ENCODE measurements at regions not wholly inside any gene's neighbourhood (a gene's known extent, or its start where the extent isn't known, plus 50 kb on each side); places are given as distances from the start of the nearest gene placed in this dataset.

DNA sequence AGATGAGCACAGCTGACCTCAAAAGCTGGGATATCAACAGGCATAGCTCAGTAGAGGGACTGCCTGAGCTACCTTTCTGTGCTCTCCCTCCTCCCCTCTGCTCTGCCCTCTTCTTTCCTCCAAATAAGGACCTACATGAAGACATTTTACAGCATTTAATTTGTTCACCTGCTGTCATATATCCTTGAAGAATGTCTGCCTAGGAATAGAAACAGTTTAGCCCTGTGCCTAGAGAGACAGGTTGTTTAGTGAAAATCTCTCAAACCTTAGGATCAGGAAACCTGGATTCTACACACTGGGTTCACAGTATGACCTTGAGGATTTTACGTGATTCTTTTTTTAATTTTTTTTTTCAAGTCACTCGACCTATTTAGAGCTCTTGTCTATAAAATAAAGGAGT, 213.0 kb upstream of the SETBP1 start:
- 83 to 84% methylated on average over 2 of the region's 2 CpGs for WGBS, 2 donors
- Histone ChIP-seq H3K9me3 (ENCODE audit: control insufficient read depth in 2 of 2, insufficient read depth in 1 of 2, low read depth in 1 of 2, low read length in 1 of 2) (no peaks in the 10 kb centered on the region), H3K27me3 (ENCODE audit: control insufficient read depth in 1 of 2, insufficient read depth in 2 of 2, low read length in 2 of 2) (no peaks in the 10 kb centered on the region)

GRCh38 chr18:44473394-44474066, 207.2 kb upstream of the SETBP1 start:
- no peaks in the 10 kb centered on the region for H3K27me3 ChIP-seq (ENCODE audit: control insufficient read depth in 1 of 2, insufficient read depth in 2 of 2, low read length in 2 of 2)
- H3K4me1 ChIP-seq (ENCODE audit: control insufficient read depth in 2 of 2, insufficient read depth in 2 of 2, low read length in 1 of 2), result no peaks in the 10 kb centered on the region
- H3K27ac ChIP-seq (ENCODE audit: low read depth in 2 of 2, low read length in 1 of 2), result no peak overlapping the region
- no peak overlapping the region for H3K4me3 ChIP-seq (ENCODE audit: low read depth in 1 of 2, low read length in 2 of 2)
- H3K9me3 ChIP-seq (ENCODE audit: control insufficient read depth in 2 of 2, insufficient read depth in 1 of 2, low read depth in 1 of 2, low read length in 1 of 2), result no peaks in the 10 kb centered on the region
- no peaks in the 10 kb centered on the region for H3K36me3 ChIP-seq (ENCODE audit: control insufficient read depth in 2 of 2, insufficient read depth in 2 of 2, low read length in 1 of 2)
- 84 to 85% methylated on average over 2 of the region's 2 CpGs for WGBS, 2 donors

More for the DNA sequence above, 213.0 kb upstream of the SETBP1 start:
- Histone ChIP-seq H3K27ac (ENCODE audit: low read depth in 2 of 2, low read length in 1 of 2) (no peak overlapping the region), H3K4me1 (ENCODE audit: control insufficient read depth in 2 of 2, insufficient read depth in 2 of 2, low read length in 1 of 2) (no peaks in the 10 kb centered on the region), H3K36me3 (ENCODE audit: control insufficient read depth in 2 of 2, insufficient read depth in 2 of 2, low read length in 1 of 2) (no peaks in the 10 kb centered on the region), H3K4me3 (ENCODE audit: low read depth in 1 of 2, low read length in 2 of 2) (no peak overlapping the region)

GRCh38 chr18:44474067-44474411, 206.6 kb upstream of the SETBP1 start:
- H3K4me3 ChIP-seq (ENCODE audit: low read depth in 1 of 2, low read length in 2 of 2), result no peak overlapping the region
- H3K9me3 ChIP-seq (ENCODE audit: control insufficient read depth in 2 of 2, insufficient read depth in 1 of 2, low read depth in 1 of 2, low read length in 1 of 2), result no peaks in the 10 kb centered on the region
- H3K27me3 ChIP-seq (ENCODE audit: control insufficient read depth in 1 of 2, insufficient read depth in 2 of 2, low read length in 2 of 2), result no peaks in the 10 kb centered on the region
- H3K36me3 ChIP-seq (ENCODE audit: control insufficient read depth in 2 of 2, insufficient read depth in 2 of 2, low read length in 1 of 2), result no peaks in the 10 kb centered on the region
- no peaks in the 10 kb centered on the region for H3K4me1 ChIP-seq (ENCODE audit: control insufficient read depth in 2 of 2, insufficient read depth in 2 of 2, low read length in 1 of 2)
- 78 to 79% methylated on average over 3 of the region's 3 CpGs for WGBS, 2 donors
- no peak overlapping the region for H3K27ac ChIP-seq (ENCODE audit: low read depth in 2 of 2, low read length in 1 of 2)

DNA sequence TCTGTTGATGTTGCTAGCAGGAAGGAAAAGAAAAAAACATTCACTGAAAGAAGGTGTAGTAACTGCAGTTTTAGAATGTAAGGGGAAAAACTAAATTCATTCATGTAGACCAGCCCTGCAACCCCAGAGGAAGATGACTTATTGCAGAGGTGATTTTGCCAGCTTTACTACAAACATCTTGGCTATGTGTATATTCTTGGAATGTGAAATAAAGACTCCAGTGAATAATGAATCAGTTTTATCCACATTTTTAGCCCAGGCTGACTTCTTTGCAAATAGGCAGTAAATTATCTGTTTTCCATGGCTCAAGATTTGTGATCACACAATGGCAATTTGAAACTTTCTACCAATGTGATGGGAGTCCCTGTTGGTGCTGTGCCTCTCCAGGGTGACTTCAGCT, 206.1 kb upstream of the SETBP1 start:
- no peaks in the 10 kb centered on the region for H3K36me3 ChIP-seq (ENCODE audit: control insufficient read depth in 2 of 2, insufficient read depth in 2 of 2, low read length in 1 of 2)
- H3K27me3 ChIP-seq (ENCODE audit: control insufficient read depth in 1 of 2, insufficient read depth in 2 of 2, low read length in 2 of 2), result no peaks in the 10 kb centered on the region
- H3K4me3 ChIP-seq (ENCODE audit: low read depth in 1 of 2, low read length in 2 of 2), result no peak overlapping the region
- H3K9me3 ChIP-seq (ENCODE audit: control insufficient read depth in 2 of 2, insufficient read depth in 1 of 2, low read depth in 1 of 2, low read length in 1 of 2), result peaks cover 3 to 4% of the 10 kb centered on the region in 2 donors
- H3K27ac ChIP-seq (ENCODE audit: low read depth in 2 of 2, low read length in 1 of 2), result no peak overlapping the region
- no peaks in the 10 kb centered on the region for H3K4me1 ChIP-seq (ENCODE audit: control insufficient read depth in 2 of 2, insufficient read depth in 2 of 2, low read length in 1 of 2)

DNA sequence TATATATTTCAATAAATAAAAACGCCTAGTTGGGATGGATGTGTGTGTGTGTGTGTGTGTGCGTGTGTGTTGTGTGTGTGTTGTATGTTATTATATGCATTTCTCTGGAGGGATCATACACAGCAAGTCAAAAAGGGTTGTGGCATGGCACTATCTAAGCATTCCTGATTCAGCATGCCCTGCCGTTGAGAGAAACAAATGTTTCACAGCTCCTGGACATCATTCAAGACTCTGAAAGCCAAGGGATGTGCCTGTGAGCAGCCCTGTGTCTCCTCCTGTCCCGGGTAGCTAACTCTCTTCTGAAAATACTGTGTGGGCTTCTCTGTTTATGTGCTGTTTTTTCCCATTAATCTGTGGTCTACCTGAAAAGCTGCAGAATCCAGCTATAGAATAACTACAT, 197.9 kb upstream of the SETBP1 start:
- 43 to 58% methylated on average over 4 of the region's 4 CpGs for WGBS, 2 donors
- H3K36me3 ChIP-seq (ENCODE audit: control insufficient read depth in 2 of 2, insufficient read depth in 2 of 2, low read length in 1 of 2), result no peaks in the 10 kb centered on the region
- no peaks in the 10 kb centered on the region for H3K27me3 ChIP-seq (ENCODE audit: control insufficient read depth in 1 of 2, insufficient read depth in 2 of 2, low read length in 2 of 2)

GRCh38 chr18:44495151-44495550, 185.5 kb upstream of the SETBP1 start:
- no peaks in the 10 kb centered on the region for H3K36me3 ChIP-seq (ENCODE audit: control insufficient read depth in 2 of 2, insufficient read depth in 2 of 2, low read length in 1 of 2)
- no peaks in the 10 kb centered on the region for H3K27me3 ChIP-seq (ENCODE audit: control insufficient read depth in 1 of 2, insufficient read depth in 2 of 2, low read length in 2 of 2)
- no peak overlapping the region for H3K27ac ChIP-seq (ENCODE audit: low read depth in 2 of 2, low read length in 1 of 2)
- 87 to 90% methylated on average over 5 of the region's 5 CpGs for WGBS, 2 donors
- no peaks in the 10 kb centered on the region for H3K4me1 ChIP-seq (ENCODE audit: control insufficient read depth in 2 of 2, insufficient read depth in 2 of 2, low read length in 1 of 2)
- H3K4me3 ChIP-seq (ENCODE audit: low read depth in 1 of 2, low read length in 2 of 2), result no peak overlapping the region
- no peaks in the 10 kb centered on the region for H3K9me3 ChIP-seq (ENCODE audit: control insufficient read depth in 2 of 2, insufficient read depth in 1 of 2, low read depth in 1 of 2, low read length in 1 of 2)

More for the DNA sequence above, 197.9 kb upstream of the SETBP1 start:
- Histone ChIP-seq H3K4me3 (ENCODE audit: low read depth in 1 of 2, low read length in 2 of 2) (no peak overlapping the region), H3K9me3 (ENCODE audit: control insufficient read depth in 2 of 2, insufficient read depth in 1 of 2, low read depth in 1 of 2, low read length in 1 of 2) (peaks cover 5 to 6% of the 10 kb centered on the region in 2 donors), H3K27ac (ENCODE audit: low read depth in 2 of 2, low read length in 1 of 2) (no peak overlapping the region), H3K4me1 (ENCODE audit: control insufficient read depth in 2 of 2, insufficient read depth in 2 of 2, low read length in 1 of 2) (no peaks in the 10 kb centered on the region)

- H3K4me1 ChIP-seq (ENCODE audit: control insufficient read depth in 2 of 2, insufficient read depth in 2 of 2, low read length in 1 of 2), result no peaks in the 10 kb centered on the region
Measured at GRCh38 chr18:44497311-44497710, 183.4 kb upstream of the SETBP1 start.

DNA sequence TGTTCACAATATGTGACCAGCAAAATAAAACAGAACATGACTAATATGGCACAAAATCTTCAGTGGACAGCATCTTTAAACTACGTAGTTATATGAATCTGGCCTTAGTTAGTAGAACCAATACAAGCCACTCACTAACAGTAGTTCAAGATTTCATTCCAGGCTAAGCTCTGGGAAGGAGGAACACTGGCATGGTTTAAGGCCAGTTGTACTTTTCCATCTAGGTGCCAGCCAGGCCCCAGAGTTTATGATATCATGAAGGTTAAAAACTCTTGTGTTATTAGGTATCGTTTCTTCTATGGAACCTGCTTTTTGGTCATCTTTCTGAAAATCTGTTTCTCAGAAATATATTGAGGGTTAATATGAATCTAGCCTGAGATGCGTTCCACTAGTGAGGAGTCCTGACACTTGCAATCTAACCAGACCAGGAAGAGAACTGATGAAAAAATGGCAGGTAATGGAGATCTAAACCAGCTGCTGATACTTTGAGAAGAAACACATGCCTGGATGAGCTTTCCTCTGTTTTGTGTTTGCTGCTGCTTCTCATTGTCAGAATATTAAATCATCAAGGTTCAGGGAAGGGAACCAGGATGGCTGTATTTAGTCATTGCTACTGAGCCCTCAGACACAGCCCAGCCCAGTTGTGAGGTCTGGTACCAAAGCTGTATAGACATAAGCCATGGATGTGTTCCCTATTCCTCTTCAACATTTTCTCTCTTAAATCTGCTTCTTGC, 182.8 kb upstream of the SETBP1 start:
- Histone ChIP-seq H3K36me3 (ENCODE audit: control insufficient read depth in 2 of 2, insufficient read depth in 2 of 2, low read length in 1 of 2) (no peaks in the 10 kb centered on the region), H3K27ac (ENCODE audit: low read depth in 2 of 2, low read length in 1 of 2) (no peak overlapping the region), H3K9me3 (ENCODE audit: control insufficient read depth in 2 of 2, insufficient read depth in 1 of 2, low read depth in 1 of 2, low read length in 1 of 2) (no peaks in the 10 kb centered on the region), H3K4me1 (ENCODE audit: control insufficient read depth in 2 of 2, insufficient read depth in 2 of 2, low read length in 1 of 2) (no peaks in the 10 kb centered on the region), H3K4me3 (ENCODE audit: low read depth in 1 of 2, low read length in 2 of 2) (no peak overlapping the region), H3K27me3 (ENCODE audit: control insufficient read depth in 1 of 2, insufficient read depth in 2 of 2, low read length in 2 of 2) (no peaks in the 10 kb centered on the region)
- 85% methylated on average over 3 of the region's 3 CpGs for WGBS, 2 donors

More at GRCh38 chr18:44497311-44497710, 183.4 kb upstream of the SETBP1 start:
- H3K9me3 ChIP-seq (ENCODE audit: control insufficient read depth in 2 of 2, insufficient read depth in 1 of 2, low read depth in 1 of 2, low read length in 1 of 2), result no peaks in the 10 kb centered on the region
- H3K27me3 ChIP-seq (ENCODE audit: control insufficient read depth in 1 of 2, insufficient read depth in 2 of 2, low read length in 2 of 2), result no peaks in the 10 kb centered on the region
- no peaks in the 10 kb centered on the region for H3K36me3 ChIP-seq (ENCODE audit: control insufficient read depth in 2 of 2, insufficient read depth in 2 of 2, low read length in 1 of 2)
- no peak overlapping the region for H3K4me3 ChIP-seq (ENCODE audit: low read depth in 1 of 2, low read length in 2 of 2)
- no peak overlapping the region for H3K27ac ChIP-seq (ENCODE audit: low read depth in 2 of 2, low read length in 1 of 2)
- WGBS, 2 donors, result 66 to 70% methylated on average over 3 of the region's 3 CpGs

DNA sequence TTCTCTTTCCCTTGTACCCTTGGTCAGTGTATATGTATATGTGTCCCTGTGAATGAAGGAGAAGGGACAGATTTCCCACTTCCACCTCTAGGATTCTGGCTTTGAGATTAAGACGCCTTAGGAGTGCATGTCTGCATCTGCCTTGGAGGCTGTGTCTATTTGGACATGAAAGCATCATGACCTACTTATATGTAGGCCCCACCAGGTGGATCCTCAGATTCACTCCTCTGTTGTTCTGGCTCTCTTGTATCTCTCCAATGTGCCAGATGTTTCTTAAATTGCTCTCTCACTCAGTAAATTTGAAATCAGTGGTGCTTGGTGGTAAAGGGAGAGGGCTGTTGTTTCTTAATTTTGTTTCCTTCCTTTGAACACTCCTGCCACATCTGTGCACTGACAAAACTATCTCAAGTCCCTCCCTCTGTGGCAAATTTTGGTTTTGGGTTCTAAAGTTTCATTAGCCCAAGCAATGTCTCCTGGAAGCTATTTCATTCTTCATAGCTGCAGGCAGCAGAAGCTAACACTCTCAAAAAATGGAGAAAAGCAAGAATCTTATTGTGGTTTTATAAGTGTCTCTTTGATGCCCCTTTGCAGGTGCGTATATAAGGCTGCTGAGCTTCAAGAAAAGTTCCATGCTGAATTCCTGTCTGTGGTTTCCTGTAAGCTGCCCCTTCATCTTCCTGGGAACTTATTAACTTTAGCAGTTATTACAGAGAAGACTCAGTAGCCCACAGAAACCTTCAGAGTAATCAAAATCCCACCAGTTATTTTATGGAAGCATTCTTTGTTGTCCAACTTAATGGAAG, 179.7 kb upstream of the SETBP1 start:
- H3K4me3 ChIP-seq (ENCODE audit: low read depth in 1 of 2, low read length in 2 of 2), result no peak overlapping the region
- WGBS, 2 donors, result 78 to 81% methylated on average over 2 of the region's 2 CpGs
- H3K27me3 ChIP-seq (ENCODE audit: control insufficient read depth in 1 of 2, insufficient read depth in 2 of 2, low read length in 2 of 2), result no peaks in the 10 kb centered on the region
- H3K4me1 ChIP-seq (ENCODE audit: control insufficient read depth in 2 of 2, insufficient read depth in 2 of 2, low read length in 1 of 2), result no peaks in the 10 kb centered on the region
- H3K9me3 ChIP-seq (ENCODE audit: control insufficient read depth in 2 of 2, insufficient read depth in 1 of 2, low read depth in 1 of 2, low read length in 1 of 2), result no peaks in the 10 kb centered on the region
- H3K27ac ChIP-seq (ENCODE audit: low read depth in 2 of 2, low read length in 1 of 2), result no peak overlapping the region
- H3K36me3 ChIP-seq (ENCODE audit: control insufficient read depth in 2 of 2, insufficient read depth in 2 of 2, low read length in 1 of 2), result no peaks in the 10 kb centered on the region
